Choroid plexus epithelial cell (primary cell): ENCODE measurements at regions not wholly inside any gene's neighbourhood (a gene's known extent, or its start where the extent isn't known, plus 50 kb on each side); places are given as distances from the start of the nearest gene placed in this dataset.

Experiments
- DNase-seq: peaks from one replicate; pipeline ENCODE4 v3.0.0-alpha.2; 2010; ENCODE audit warnings: low read depth
- H3K4me3 ChIP-seq: 2 replicates; pipeline ENCODE4 v1.5.1; 2011; ENCODE audit warnings: low read depth, mild to moderate bottlenecking, control low read depth, low read length, moderate library complexity
- CTCF ChIP-seq: conservative IDR thresholded peaks from 2 replicates; pipeline ENCODE4 v1.5.1; 2011; ENCODE audit warnings: low read depth, mild to moderate bottlenecking, control low read depth, inconsistent platforms, low read length, moderate library complexity

- TF ChIP-seq CTCF = no peak
- DNase-seq = no peak
- no peak overlapping the region for H3K4me3 ChIP-seq
Measured at GRCh38 chr3:94935738-94936580, 873.1 kb downstream of the NSUN3 start.

DNA sequence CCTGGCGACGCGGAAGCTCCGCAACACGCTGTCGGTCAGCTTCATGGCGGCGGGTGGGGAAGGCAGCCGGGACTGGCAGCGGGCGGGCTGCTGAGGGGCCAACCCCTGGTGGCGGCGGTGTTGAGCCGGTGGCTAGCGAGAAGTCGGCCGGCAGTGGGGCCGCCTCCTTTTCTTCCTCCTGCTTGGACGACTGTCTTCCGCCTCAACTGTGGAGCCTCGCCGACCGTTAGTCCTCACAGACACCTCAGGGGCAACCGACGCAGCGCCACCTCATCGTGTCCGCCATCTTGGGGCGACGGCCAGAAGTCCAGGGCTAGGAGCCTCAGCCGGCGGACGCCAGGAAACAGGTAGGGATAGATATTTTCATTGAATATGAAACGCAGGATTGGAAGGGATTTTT lies 875.1 kb downstream of the NSUN3 start:
- no peak for TF ChIP-seq CTCF
- no peak for DNase-seq
- no peak overlapping the region for H3K4me3 ChIP-seq

DNA sequence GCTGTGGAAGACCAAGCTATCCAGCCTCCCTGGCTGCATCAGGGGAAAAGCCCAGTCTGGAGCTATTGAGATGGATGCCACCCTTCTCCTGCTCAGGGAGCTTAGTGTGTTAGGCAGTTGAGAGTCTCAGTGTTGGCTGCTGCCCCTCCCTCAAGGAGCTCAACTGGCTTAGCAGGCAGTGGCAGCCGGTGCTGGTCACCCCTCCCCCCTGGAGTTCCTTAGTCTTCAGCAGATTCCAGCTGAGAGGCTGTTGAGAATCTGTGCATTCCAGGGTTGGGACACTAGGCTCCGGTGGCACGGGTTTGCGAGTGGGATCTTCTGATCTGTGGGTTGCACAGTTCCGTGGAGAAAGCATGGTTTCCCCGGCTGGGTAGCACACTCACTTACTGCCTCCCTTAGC lies 883.8 kb downstream of the NSUN3 start:
- no peak for TF ChIP-seq CTCF
- DNase-seq = no peak
- no peak overlapping the region for H3K4me3 ChIP-seq

GRCh38 chr3:94961423-94962100 lies 898.7 kb downstream of the NSUN3 start:
- no peak for DNase-seq
- no peak for TF ChIP-seq CTCF

GRCh38 chr3:94965867-94966475 lies 903.1 kb downstream of the NSUN3 start:
- H3K4me3 ChIP-seq = no peak overlapping the region
- no peak for DNase-seq
- TF ChIP-seq CTCF = no peak

More at GRCh38 chr3:94961423-94962100, 898.7 kb downstream of the NSUN3 start:
- no peak overlapping the region for H3K4me3 ChIP-seq

GRCh38 chr3:94967196-94967595 lies 904.3 kb downstream of the NSUN3 start:
- no peak for TF ChIP-seq CTCF

More at GRCh38 chr3:94967196-94967595, 904.3 kb downstream of the NSUN3 start:
- H3K4me3 ChIP-seq = no peak overlapping the region
- DNase-seq = no peak
